LoVo (cell line): ENCODE measurements at regions not wholly inside any gene's neighbourhood (a gene's known extent, or its start where the extent isn't known, plus 50 kb on each side); places are given as distances from the start of the nearest gene placed in this dataset.
"Not testable (repeated sequence)": the region's sequence is repeated elsewhere in the genome, so short reads cannot be mapped to it uniquely, and the experiment has no call there.

Experiments
- DNase-seq: peaks from one replicate; pipeline ENCODE4 v3.0.0-alpha.2; 2016; ENCODE audit warnings: low spot score

- no peak for DNase-seq
Measured at GRCh38 chr3:64390893-64391292, 165.6 kb upstream of the PRICKLE2 start.

- no peak for DNase-seq
Measured at GRCh38 chr3:64388886-64389285, 163.6 kb upstream of the PRICKLE2 start.

- no peak for DNase-seq
Measured at GRCh38 chr3:64387688-64388087, 162.4 kb upstream of the PRICKLE2 start.

GRCh38 chr3:64385277-64385676, 160.0 kb upstream of the PRICKLE2 start:
- no peak for DNase-seq

GRCh38 chr3:64384561-64384960, 159.3 kb upstream of the PRICKLE2 start:
- DNase-seq: no peak

GRCh38 chr3:64382153-64382552, 156.9 kb upstream of the PRICKLE2 start:
- no peak for DNase-seq

- no peak for DNase-seq
Measured at GRCh38 chr3:64381367-64381766, 156.1 kb upstream of the PRICKLE2 start.

GRCh38 chr3:64380546-64380945, 155.3 kb upstream of the PRICKLE2 start:
- DNase-seq: no peak

GRCh38 chr3:64379221-64379620, 154.0 kb upstream of the PRICKLE2 start:
- DNase-seq: no peak

- no peak for DNase-seq
Measured at GRCh38 chr3:64377942-64378341, 152.7 kb upstream of the PRICKLE2 start.

GRCh38 chr3:64375737-64376136, 150.5 kb upstream of the PRICKLE2 start:
- no peak for DNase-seq

GRCh38 chr3:64369390-64369789, 144.1 kb upstream of the PRICKLE2 start:
- no peak for DNase-seq

GRCh38 chr3:64368257-64369020, 143.2 kb upstream of the PRICKLE2 start:
- no peak for DNase-seq

GRCh38 chr3:64365877-64366276, 140.6 kb upstream of the PRICKLE2 start:
- no peak for DNase-seq

- no peak for DNase-seq
Measured at GRCh38 chr3:64363842-64364241, 138.6 kb upstream of the PRICKLE2 start.

GRCh38 chr3:64361962-64362735, 136.9 kb upstream of the PRICKLE2 start:
- no peak for DNase-seq

GRCh38 chr3:64361036-64361435, 135.8 kb upstream of the PRICKLE2 start:
- not testable (repeated sequence) for DNase-seq

- no peak for DNase-seq
Measured at GRCh38 chr3:64360280-64360679, 135.0 kb upstream of the PRICKLE2 start.

GRCh38 chr3:64359735-64360134, 134.5 kb upstream of the PRICKLE2 start:
- no peak for DNase-seq

- no peak for DNase-seq
Measured at GRCh38 chr3:64358853-64359252, 133.6 kb upstream of the PRICKLE2 start.

- no peak for DNase-seq
Measured at GRCh38 chr3:64358176-64358575, 132.9 kb upstream of the PRICKLE2 start.

- no peak for DNase-seq
Measured at GRCh38 chr3:64357481-64357880, 132.2 kb upstream of the PRICKLE2 start.

GRCh38 chr3:64355401-64355807, 130.1 kb upstream of the PRICKLE2 start:
- no peak for DNase-seq
